Thymus (tissue), 11 donors: ENCODE measurements at regions not wholly inside any gene's neighbourhood (a gene's known extent, or its start where the extent isn't known, plus 50 kb on each side); places are given as distances from the start of the nearest gene placed in this dataset.

Experiments used
- DNase-seq, 9 donors: peaks; one replicate each; pipeline ENCODE4 v3.0.0-alpha.2; 2013; ENCODE audit warnings: low spot score in 9 of 9, low read depth in 6 of 9, missing footprints in 1 of 9
- H3K27ac ChIP-seq, 2 donors: one replicate each; pipeline ENCODE4 v1.5.1; 2013; ENCODE audit warnings: control low read depth in 1 of 2, low read depth in 1 of 2, low read length in 1 of 2, mild to moderate bottlenecking in 1 of 2, moderate library complexity in 1 of 2
- H3K27me3 ChIP-seq, 2 donors: one replicate each; pipeline ENCODE4 v1.5.1; 2013; ENCODE audit warnings: low read length in 1 of 2; ENCODE audit not compliant: control insufficient read depth in 2 of 2, insufficient read depth in 1 of 2
- H3K36me3 ChIP-seq, 2 donors: one replicate each; pipeline ENCODE4 v1.5.1; 2013; ENCODE audit warnings: low read length in 1 of 2, mild to moderate bottlenecking in 1 of 2, moderate library complexity in 1 of 2; ENCODE audit not compliant: control insufficient read depth in 2 of 2, insufficient read depth in 2 of 2
- H3K4me1 ChIP-seq, 2 donors: one replicate each; pipeline ENCODE4 v1.5.1; 2013; ENCODE audit warnings: low read length in 2 of 2; ENCODE audit not compliant: control insufficient read depth in 2 of 2, insufficient read depth in 2 of 2
- H3K4me3 ChIP-seq, 2 donors: one replicate each; pipeline ENCODE4 v1.5.1; 2013; ENCODE audit warnings: low read length in 2 of 2, control low read depth in 1 of 2, mild to moderate bottlenecking in 1 of 2
- H3K9me3 ChIP-seq, 2 donors: one replicate each; pipeline ENCODE4 v1.5.1; 2013; ENCODE audit warnings: low read length in 1 of 2, mild to moderate bottlenecking in 1 of 2; ENCODE audit not compliant: control insufficient read depth in 2 of 2, insufficient read depth in 1 of 2
- WGBS: extraction: QIAGEN DNeasy Blood & Tissue Kit; methylation state at CpG from one replicate; pipeline ENCODE4 v1.1.7; 2013; 5-methylcytosine and 5-hydroxymethylcytosine counted together
- donor health status: healthy.

GRCh38 chr4:35526456-35526855, 717.9 kb downstream of the ARAP2 start:
- no peak for DNase-seq
- Histone ChIP-seq H3K27ac (no peak overlapping the region), H3K9me3 (peaks cover 0 to 6% of the 10 kb centered on the region in 2 donors), H3K4me1 (no peaks in the 10 kb centered on the region), H3K4me3 (no peak overlapping the region), H3K27me3 (no peaks in the 10 kb centered on the region), H3K36me3 (no peaks in the 10 kb centered on the region)
- WGBS = 97% methylated on average over 3 of the region's 3 CpGs

GRCh38 chr4:35534962-35535361, 709.4 kb downstream of the ARAP2 start:
- WGBS = 92% methylated on average over 5 of the region's 5 CpGs
- Histone ChIP-seq H3K36me3 (no peaks in the 10 kb centered on the region), H3K27ac (no peak overlapping the region), H3K4me3 (no peak overlapping the region), H3K27me3 (no peaks in the 10 kb centered on the region), H3K4me1 (no peaks in the 10 kb centered on the region), H3K9me3 (peaks cover 0 to 3% of the 10 kb centered on the region in 2 donors)
- DNase-seq = no peak

GRCh38 chr4:35538807-35539206, 705.5 kb downstream of the ARAP2 start:
- no peak overlapping the region for H3K27ac ChIP-seq
- no peaks in the 10 kb centered on the region for H3K27me3 ChIP-seq
- no peak overlapping the region for H3K4me3 ChIP-seq
- H3K4me1 ChIP-seq = no peaks in the 10 kb centered on the region
- H3K9me3 ChIP-seq = peaks cover 0 to 12% of the 10 kb centered on the region in 2 donors
- no peaks in the 10 kb centered on the region for H3K36me3 ChIP-seq
- DNase-seq = no peak
- WGBS = 92% methylated on average over 4 of the region's 4 CpGs

- no peak overlapping the region for H3K4me3 ChIP-seq
- no peak overlapping the region for H3K27ac ChIP-seq
- no peaks in the 10 kb centered on the region for H3K4me1 ChIP-seq
- DNase-seq = no peak
- H3K36me3 ChIP-seq = no peaks in the 10 kb centered on the region
- no peaks in the 10 kb centered on the region for H3K27me3 ChIP-seq
- H3K9me3 ChIP-seq = peaks cover 0 to 12% of the 10 kb centered on the region in 2 donors
- WGBS = 93% methylated on average over 5 of the region's 5 CpGs
Measured at GRCh38 chr4:35539404-35540055, 704.8 kb downstream of the ARAP2 start.

GRCh38 chr4:35541146-35541887, 703.0 kb downstream of the ARAP2 start:
- Histone ChIP-seq H3K27me3 (no peaks in the 10 kb centered on the region), H3K4me1 (no peaks in the 10 kb centered on the region), H3K4me3 (no peak overlapping the region), H3K27ac (no peak overlapping the region), H3K9me3 (peaks cover 0 to 12% of the 10 kb centered on the region in 2 donors), H3K36me3 (no peaks in the 10 kb centered on the region)
- no peak for DNase-seq
- WGBS = 95% methylated on average over 12 of the region's 12 CpGs

GRCh38 chr4:35541888-35542213, 702.5 kb downstream of the ARAP2 start:
- Histone ChIP-seq H3K4me3 (no peak overlapping the region), H3K27me3 (no peaks in the 10 kb centered on the region), H3K4me1 (no peaks in the 10 kb centered on the region), H3K36me3 (no peaks in the 10 kb centered on the region), H3K9me3 (peaks cover 0 to 12% of the 10 kb centered on the region in 2 donors), H3K27ac (no peak overlapping the region)
- DNase-seq = no peak
- WGBS = 95% methylated on average over 5 of the region's 5 CpGs

- DNase-seq = no peak
- Histone ChIP-seq H3K4me3 (no peak overlapping the region), H3K4me1 (no peaks in the 10 kb centered on the region), H3K9me3 (no peaks in the 10 kb centered on the region), H3K27ac (no peak overlapping the region), H3K27me3 (no peaks in the 10 kb centered on the region), H3K36me3 (no peaks in the 10 kb centered on the region)
- WGBS = 94% methylated on average over 3 of the region's 3 CpGs
Measured at GRCh38 chr4:35548921-35549320, 695.4 kb downstream of the ARAP2 start.

- Histone ChIP-seq H3K4me1 (no peaks in the 10 kb centered on the region), H3K9me3 (peaks cover 0 to 9% of the 10 kb centered on the region in 2 donors), H3K27me3 (no peaks in the 10 kb centered on the region), H3K4me3 (no peak overlapping the region), H3K36me3 (no peaks in the 10 kb centered on the region), H3K27ac (no peak overlapping the region)
- 97% methylated on average over 1 of the region's 1 CpG for WGBS
- DNase-seq = no peak
Measured at GRCh38 chr4:35556387-35556786, 687.9 kb downstream of the ARAP2 start.

GRCh38 chr4:35559559-35560365, 684.6 kb downstream of the ARAP2 start:
- Histone ChIP-seq H3K36me3 (no peaks in the 10 kb centered on the region), H3K27ac (no peak overlapping the region), H3K27me3 (no peaks in the 10 kb centered on the region), H3K9me3 (peaks cover 0 to 9% of the 10 kb centered on the region in 2 donors), H3K4me3 (no peak overlapping the region), H3K4me1 (no peaks in the 10 kb centered on the region)
- DNase-seq = no peak
- 97% methylated on average over 19 of the region's 19 CpGs for WGBS
